ENCODE measurements at regions not wholly inside any gene's neighbourhood (a gene's known extent, or its start where the extent isn't known, plus 50 kb on each side); places are given as distances from the start of the nearest gene placed in this dataset.

- TF ChIP-seq POLR2A (IDR thresholded peaks at IDR 0.05), result no peak
- TF ChIP-seq CTCF (IDR thresholded peaks at IDR 0.05), result no peak
- no peak for TF ChIP-seq POLR2AphosphoS5 (IDR thresholded peaks at IDR 0.05)
- TF ChIP-seq EP300 (IDR thresholded peaks at IDR 0.05), result no peak
Measured at GRCh38 chr4:115355329-115355728, 241.9 kb upstream of the NDST4 start.

All from sigmoid colon (tissue), 4 donors.